ENCODE measurements at regions not wholly inside any gene's neighbourhood (a gene's known extent, or its start where the extent isn't known, plus 50 kb on each side); places are given as distances from the start of the nearest gene placed in this dataset.
"Not testable (repeated sequence)": the region's sequence is repeated elsewhere in the genome, so short reads cannot be mapped to it uniquely, and the experiment has no call there.

DNA sequence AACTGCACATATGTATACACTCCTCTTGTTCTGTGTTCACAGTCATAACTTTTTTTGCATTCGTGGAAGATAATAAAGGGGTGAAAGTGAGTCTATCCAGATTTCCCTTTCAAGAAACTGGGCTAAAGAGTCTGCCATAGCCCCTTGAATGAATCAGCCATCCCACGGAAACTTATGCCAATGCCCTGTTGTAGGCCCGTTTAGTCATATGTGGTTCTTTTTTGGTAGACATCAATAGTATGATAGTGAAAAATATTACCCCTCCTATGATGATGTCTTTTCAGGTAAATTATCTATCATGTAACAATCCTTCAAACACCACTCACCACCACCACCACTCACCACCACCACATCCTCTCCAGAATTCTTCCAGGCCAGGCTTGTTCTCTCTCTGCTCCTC is 99.9 kb upstream of the MYLIP start:
- Histone ChIP-seq H3K4me3 (no peak overlapping the region), H3K36me3 (no peaks in the 10 kb centered on the region), H3K27ac (no peak overlapping the region), H3K27me3 (no peaks in the 10 kb centered on the region), H3K4me1 (no peaks in the 10 kb centered on the region), H3K9me3 (no peaks in the 10 kb centered on the region)
- TF ChIP-seq, protein P1, sequence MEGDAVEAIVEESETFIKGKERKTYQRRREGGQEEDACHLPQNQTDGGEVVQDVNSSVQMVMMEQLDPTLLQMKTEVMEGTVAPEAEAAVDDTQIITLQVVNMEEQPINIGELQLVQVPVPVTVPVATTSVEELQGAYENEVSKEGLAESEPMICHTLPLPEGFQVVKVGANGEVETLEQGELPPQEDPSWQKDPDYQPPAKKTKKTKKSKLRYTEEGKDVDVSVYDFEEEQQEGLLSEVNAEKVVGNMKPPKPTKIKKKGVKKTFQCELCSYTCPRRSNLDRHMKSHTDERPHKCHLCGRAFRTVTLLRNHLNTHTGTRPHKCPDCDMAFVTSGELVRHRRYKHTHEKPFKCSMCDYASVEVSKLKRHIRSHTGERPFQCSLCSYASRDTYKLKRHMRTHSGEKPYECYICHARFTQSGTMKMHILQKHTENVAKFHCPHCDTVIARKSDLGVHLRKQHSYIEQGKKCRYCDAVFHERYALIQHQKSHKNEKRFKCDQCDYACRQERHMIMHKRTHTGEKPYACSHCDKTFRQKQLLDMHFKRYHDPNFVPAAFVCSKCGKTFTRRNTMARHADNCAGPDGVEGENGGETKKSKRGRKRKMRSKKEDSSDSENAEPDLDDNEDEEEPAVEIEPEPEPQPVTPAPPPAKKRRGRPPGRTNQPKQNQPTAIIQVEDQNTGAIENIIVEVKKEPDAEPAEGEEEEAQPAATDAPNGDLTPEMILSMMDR (IDR thresholded peaks at IDR 0.05) = no peak
- DNase-seq (no peak), ATAC-seq (no peak)
- intact Hi-C loops (cut with DNase I) = no loop called here

DNA sequence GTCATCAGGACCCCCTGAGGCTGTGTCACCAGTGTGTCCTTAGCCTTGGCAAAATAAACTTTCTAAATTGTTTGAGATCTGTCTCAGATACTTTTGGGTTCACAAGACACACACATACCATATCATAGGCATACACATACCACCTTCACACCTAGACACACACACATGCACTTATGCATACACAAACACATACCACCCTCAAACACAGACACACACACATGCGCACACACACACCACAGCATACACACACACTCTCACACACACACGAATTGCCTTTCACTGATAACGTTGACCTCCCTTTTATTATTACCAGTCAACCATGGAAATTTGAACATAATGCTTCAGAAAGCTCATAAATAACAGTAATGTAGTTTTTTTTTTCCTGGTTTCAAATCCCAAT is 108.6 kb upstream of the MYLIP start:
- no peaks in the 10 kb centered on the region for H3K27me3 ChIP-seq
- intact Hi-C loops (cut with DNase I) = no loop called here
- DNase-seq (no peak), ATAC-seq (no peak)
- no peak overlapping the region for H3K27ac ChIP-seq
- H3K9me3 ChIP-seq = no peaks in the 10 kb centered on the region
- no peaks in the 10 kb centered on the region for H3K36me3 ChIP-seq
- no peak overlapping the region for H3K4me3 ChIP-seq
- no peaks in the 10 kb centered on the region for H3K4me1 ChIP-seq
- TF ChIP-seq, protein P1 (IDR thresholded peaks at IDR 0.05) = no peak

DNA sequence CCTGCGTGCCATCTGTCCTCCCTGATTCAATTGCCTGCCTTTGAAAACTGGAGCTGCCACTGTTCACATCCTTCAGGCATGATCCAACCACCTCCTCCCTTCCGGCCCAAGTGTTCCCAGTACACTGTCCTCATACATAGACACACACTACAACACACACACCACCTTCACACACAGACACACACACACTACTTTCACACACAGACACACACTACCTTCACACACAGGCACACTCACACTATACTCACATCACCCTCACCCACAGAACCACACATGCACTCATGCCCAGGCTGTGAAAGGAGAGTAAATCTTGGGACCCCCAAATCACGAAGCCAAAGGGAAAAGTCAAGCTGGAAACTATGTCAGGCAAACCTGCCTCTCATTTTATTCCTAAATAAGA is 109.4 kb upstream of the MYLIP start:
- Histone ChIP-seq H3K36me3 (no peaks in the 10 kb centered on the region), H3K4me1 (no peaks in the 10 kb centered on the region), H3K27ac (no peak overlapping the region), H3K9me3 (no peaks in the 10 kb centered on the region), H3K27me3 (no peaks in the 10 kb centered on the region), H3K4me3 (no peak overlapping the region)
- intact Hi-C loops (cut with DNase I) = no loop called here
- no peak for ATAC-seq
- no peak for DNase-seq
- TF ChIP-seq, protein P1 (IDR thresholded peaks at IDR 0.05) = no peak

DNA sequence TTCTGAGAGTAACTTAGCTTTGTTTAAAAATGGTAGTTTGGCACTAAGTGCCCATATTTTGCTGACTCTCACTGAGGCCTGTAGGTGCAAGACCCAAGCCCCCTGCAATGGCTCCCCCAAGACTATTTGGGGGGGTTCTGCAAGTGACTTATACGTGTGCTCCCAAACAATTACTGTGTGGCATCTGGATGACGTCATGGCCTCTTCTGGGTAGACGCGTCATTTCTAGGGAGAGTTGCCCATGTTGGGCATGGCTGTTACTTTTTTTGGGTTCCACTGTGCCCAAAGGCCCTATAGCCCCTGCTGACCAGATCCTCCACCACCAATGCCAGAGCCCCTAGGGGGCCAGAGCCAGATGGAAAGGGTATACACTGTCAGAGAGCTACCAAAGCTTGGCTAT is 110.3 kb upstream of the MYLIP start:
- intact Hi-C loops (cut with DNase I) = no loop called here
- H3K9me3 ChIP-seq = no peaks in the 10 kb centered on the region
- no peaks in the 10 kb centered on the region for H3K27me3 ChIP-seq
- H3K36me3 ChIP-seq = no peaks in the 10 kb centered on the region
- H3K4me3 ChIP-seq = no peak overlapping the region
- DNase-seq (no peak), ATAC-seq (no peak)
- H3K27ac ChIP-seq = no peak overlapping the region
- TF ChIP-seq, protein P1 (IDR thresholded peaks at IDR 0.05) = no peak
- no peaks in the 10 kb centered on the region for H3K4me1 ChIP-seq

DNA sequence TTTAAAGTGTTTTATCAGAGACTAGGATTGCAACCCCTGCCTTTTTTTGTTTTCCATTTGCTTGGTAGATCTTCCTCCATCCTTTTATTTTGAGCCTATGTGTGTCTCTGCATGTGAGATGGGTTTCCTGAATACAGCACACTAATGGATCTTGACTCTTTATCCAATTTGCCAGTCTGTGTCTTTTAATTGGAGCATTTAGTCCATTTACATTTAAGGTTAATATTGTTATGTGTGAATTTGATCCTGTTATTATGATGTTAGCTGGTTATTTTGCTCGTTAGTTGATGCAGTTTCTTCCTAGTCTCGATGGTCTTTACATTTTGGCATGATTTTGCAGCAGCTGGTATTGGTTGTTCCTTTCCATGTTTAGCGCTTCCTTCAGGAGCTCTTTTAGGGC is 114.6 kb upstream of the MYLIP start:
- H3K4me3 ChIP-seq; H3K27ac ChIP-seq; H3K27me3 ChIP-seq; DNase-seq; ATAC-seq; H3K9me3 ChIP-seq; H3K36me3 ChIP-seq; intact Hi-C loops (cut with DNase I); H3K4me1 ChIP-seq: not testable (repeated sequence)

DNA sequence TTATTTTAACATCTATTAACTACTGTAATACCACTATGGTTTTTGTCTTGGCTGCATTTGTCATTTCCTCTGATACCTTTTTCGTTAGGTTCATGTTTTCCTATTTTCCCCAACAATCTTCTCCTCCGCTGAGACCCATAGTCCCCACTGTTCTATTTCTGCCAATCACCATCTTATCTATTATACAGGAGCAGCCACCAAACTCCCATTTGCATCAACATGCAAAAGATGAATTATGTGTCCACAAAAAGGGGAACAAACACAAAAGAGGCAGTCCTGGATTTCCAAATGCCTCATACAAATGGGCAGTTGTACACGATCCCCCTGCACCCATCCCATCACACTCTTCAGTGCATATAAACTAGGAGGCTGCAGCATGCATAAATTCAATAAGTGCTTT is 121.7 kb upstream of the MYLIP start:
- H3K27me3 ChIP-seq = no peaks in the 10 kb centered on the region
- ATAC-seq = no peak
- DNase-seq = no peak
- H3K9me3 ChIP-seq = no peaks in the 10 kb centered on the region
- no peaks in the 10 kb centered on the region for H3K36me3 ChIP-seq
- TF ChIP-seq, protein P1 (IDR thresholded peaks at IDR 0.05) = no peak
- intact Hi-C loops (cut with DNase I) = no loop called here
- no peaks in the 10 kb centered on the region for H3K4me1 ChIP-seq
- H3K4me3 ChIP-seq = no peak overlapping the region
- no peak overlapping the region for H3K27ac ChIP-seq
